ENCODE measurements at regions not wholly inside any gene's neighbourhood (a gene's known extent, or its start where the extent isn't known, plus 50 kb on each side); places are given as distances from the start of the nearest gene placed in this dataset.

DNA sequence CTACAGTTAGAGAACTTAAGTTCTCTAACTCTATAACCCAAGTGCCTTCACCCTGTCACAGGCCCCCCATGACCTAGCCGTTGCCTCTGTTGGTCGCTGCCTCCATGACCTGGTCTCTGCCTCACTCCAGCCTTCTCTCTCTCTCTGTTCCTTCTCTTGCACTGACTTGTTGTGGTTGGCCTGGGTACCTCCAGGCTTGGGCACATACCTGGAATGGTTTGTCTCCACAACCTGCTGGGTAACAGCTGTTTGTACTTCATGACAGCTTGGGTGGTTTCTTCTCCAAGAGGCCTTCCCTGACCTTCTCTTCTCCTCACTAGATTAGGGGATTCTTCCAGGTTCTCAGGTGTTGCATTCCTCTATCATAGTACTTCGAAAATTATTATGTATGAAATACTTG, 371.6 kb upstream of the USP24 start:
- ChIA-PET POLR2A (no interaction called here), CTCF (no interaction called here)
- Histone ChIP-seq H3K27me3 (replicated peaks in 2 of 5; ENCODE audit: control insufficient read depth in 4 of 5, insufficient read depth in 5 of 5, low read length in 4 of 5) (peaks cover 0 to 2% (median 0%) of the 10 kb centered on the region in 5 experiments), H3K27ac (ENCODE audit: insufficient read depth in 1 of 2, low read depth in 1 of 2, low read length in 2 of 2, poor library complexity in 1 of 2, severe bottlenecking in 2 of 2) (no peak overlapping the region), H3K4me1 (ENCODE audit: control extremely low read depth in 1 of 4, control insufficient read depth in 4 of 4, insufficient read depth in 4 of 4, low read length in 3 of 4) (no peaks in the 10 kb centered on the region), H3K9me3 (ENCODE audit: control extremely low read depth in 1 of 5, control insufficient read depth in 4 of 5, insufficient read depth in 2 of 5, low read depth in 1 of 5, low read length in 4 of 5) (no peaks in the 10 kb centered on the region), H3K36me3 (ENCODE audit: control insufficient read depth in 4 of 4, insufficient read depth in 4 of 4, low read length in 3 of 4) (no peaks in the 10 kb centered on the region), H3K4me3 (ENCODE audit: control insufficient read depth in 1 of 7, extremely low read depth in 1 of 7, insufficient read depth in 4 of 7, low read depth in 2 of 7, low read length in 6 of 7) (no peak overlapping the region)
- WGBS (ENCODE audit: insufficient coverage): 100% methylated on average over 2 of the region's 3 CpGs
- no peak for DNase-seq

DNA sequence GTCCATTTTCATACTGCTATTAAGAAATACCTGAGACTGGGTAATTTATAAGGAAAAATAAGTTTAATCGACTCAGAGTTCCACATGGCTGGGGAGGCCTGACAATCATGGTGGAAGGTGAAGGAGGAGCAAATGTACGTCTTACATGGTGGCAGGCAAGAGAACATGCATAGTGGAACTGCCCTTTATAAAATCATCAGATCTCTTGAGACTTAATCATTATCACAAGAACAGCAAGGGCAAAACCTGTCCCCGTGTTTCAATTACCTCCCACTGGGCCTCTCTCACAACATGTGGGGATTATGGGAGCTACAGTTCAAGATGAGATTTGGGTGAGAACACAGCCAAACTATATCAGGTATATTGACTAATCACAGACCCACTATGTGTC, 370.2 kb upstream of the USP24 start:
- Histone ChIP-seq H3K36me3 (ENCODE audit: control insufficient read depth in 4 of 4, insufficient read depth in 4 of 4, low read length in 3 of 4) (no peaks in the 10 kb centered on the region), H3K4me1 (ENCODE audit: control extremely low read depth in 1 of 4, control insufficient read depth in 4 of 4, insufficient read depth in 4 of 4, low read length in 3 of 4) (no peaks in the 10 kb centered on the region), H3K4me3 (ENCODE audit: control insufficient read depth in 1 of 7, extremely low read depth in 1 of 7, insufficient read depth in 4 of 7, low read depth in 2 of 7, low read length in 6 of 7) (no peak overlapping the region), H3K27ac (ENCODE audit: insufficient read depth in 1 of 2, low read depth in 1 of 2, low read length in 2 of 2, poor library complexity in 1 of 2, severe bottlenecking in 2 of 2) (no peak overlapping the region), H3K27me3 (replicated peaks in 2 of 5; ENCODE audit: control insufficient read depth in 4 of 5, insufficient read depth in 5 of 5, low read length in 4 of 5) (peaks cover 0 to 2% (median 0%) of the 10 kb centered on the region in 5 experiments), H3K9me3 (ENCODE audit: control extremely low read depth in 1 of 5, control insufficient read depth in 4 of 5, insufficient read depth in 2 of 5, low read depth in 1 of 5, low read length in 4 of 5) (no peaks in the 10 kb centered on the region)
- ChIA-PET POLR2A (no interaction called here), CTCF (no interaction called here)
- no peak for DNase-seq
- WGBS (ENCODE audit: insufficient coverage): 100% methylated on average over 1 of the region's 3 CpGs

DNA sequence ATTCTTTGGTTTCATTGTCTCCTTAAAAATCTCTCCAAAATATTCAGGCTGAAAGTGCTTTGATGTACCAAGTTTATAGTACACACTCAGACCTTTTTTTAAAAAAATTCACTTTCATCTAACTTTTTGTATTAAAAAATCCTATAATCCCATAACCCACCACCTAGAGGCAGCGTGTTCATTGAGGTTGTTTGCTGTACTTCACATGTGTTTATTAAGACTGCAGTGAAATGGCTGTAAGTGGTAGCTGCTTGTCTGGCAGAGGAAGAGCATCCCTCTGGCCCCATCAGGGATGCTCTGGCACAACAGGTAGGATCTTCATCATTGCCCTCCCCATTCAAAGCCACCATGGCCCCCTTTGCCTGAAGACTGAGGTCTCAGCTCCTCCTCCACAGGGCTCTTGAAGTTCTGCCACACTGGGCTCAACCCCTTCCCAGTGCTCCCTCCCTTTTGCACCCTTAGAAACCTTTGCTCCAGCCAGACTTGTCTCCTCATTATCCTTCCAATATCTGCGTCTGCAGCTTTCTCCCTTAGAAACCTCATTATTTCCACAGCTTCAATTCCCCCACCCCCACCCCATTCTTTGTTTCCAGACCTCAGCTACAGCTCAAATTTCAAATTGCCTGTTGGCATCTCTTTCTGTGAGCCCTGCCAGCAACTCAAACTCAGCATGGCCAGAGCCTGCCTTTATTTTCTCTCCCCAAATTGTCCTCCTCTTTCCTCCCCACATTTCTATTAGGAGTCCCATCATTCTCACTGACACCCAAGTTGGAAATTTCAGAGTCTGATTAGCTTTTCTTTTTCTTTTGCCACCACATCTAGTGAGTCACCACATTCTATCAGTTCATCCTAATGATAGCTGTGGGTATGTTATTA, 369.6 kb upstream of the USP24 start:
- no peaks in the 10 kb centered on the region for H3K9me3 ChIP-seq (ENCODE audit: control extremely low read depth in 1 of 5, control insufficient read depth in 4 of 5, insufficient read depth in 2 of 5, low read depth in 1 of 5, low read length in 4 of 5)
- ChIA-PET POLR2A (no interaction called here), CTCF (no interaction called here)
- H3K36me3 ChIP-seq (ENCODE audit: control insufficient read depth in 4 of 4, insufficient read depth in 4 of 4, low read length in 3 of 4): no peaks in the 10 kb centered on the region
- no peak overlapping the region for H3K4me3 ChIP-seq (ENCODE audit: control insufficient read depth in 1 of 7, extremely low read depth in 1 of 7, insufficient read depth in 4 of 7, low read depth in 2 of 7, low read length in 6 of 7)
- peaks cover 0 to 2% (median 0%) of the 10 kb centered on the region in 5 experiments for H3K27me3 ChIP-seq (replicated peaks in 2 of 5; ENCODE audit: control insufficient read depth in 4 of 5, insufficient read depth in 5 of 5, low read length in 4 of 5)
- peak in 2 of 3 donors; percentile 1 to 2 for DNase-seq
- no peaks in the 10 kb centered on the region for H3K4me1 ChIP-seq (ENCODE audit: control extremely low read depth in 1 of 4, control insufficient read depth in 4 of 4, insufficient read depth in 4 of 4, low read length in 3 of 4)
- H3K27ac ChIP-seq (ENCODE audit: insufficient read depth in 1 of 2, low read depth in 1 of 2, low read length in 2 of 2, poor library complexity in 1 of 2, severe bottlenecking in 2 of 2): no peak overlapping the region
- WGBS (ENCODE audit: insufficient coverage): 91% methylated on average over 1 of the region's 2 CpGs

DNA sequence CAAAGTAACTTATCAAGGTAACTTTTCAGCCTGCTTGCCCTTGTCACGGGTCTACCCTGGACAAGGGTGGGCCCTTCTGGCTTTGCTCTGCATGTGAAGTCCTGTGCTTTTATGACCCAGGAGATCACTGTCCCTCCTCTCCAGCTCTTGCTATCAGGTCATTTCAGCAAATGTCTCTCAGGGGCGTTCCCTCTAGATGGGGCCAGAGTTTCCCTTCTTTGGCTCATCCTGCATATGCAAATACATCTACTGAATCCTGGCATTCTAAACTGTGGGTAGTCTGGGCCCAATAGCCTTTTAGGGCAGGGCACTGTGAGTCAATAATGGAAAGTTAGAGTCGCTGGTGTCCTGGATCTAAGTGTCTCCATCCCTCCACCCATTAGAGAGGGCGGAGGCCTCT, 366.9 kb upstream of the USP24 start:
- no peaks in the 10 kb centered on the region for H3K9me3 ChIP-seq (ENCODE audit: control extremely low read depth in 1 of 5, control insufficient read depth in 4 of 5, insufficient read depth in 2 of 5, low read depth in 1 of 5, low read length in 4 of 5)
- no peaks in the 10 kb centered on the region for H3K36me3 ChIP-seq (ENCODE audit: control insufficient read depth in 4 of 4, insufficient read depth in 4 of 4, low read length in 3 of 4)
- no peaks in the 10 kb centered on the region for H3K4me1 ChIP-seq (ENCODE audit: control extremely low read depth in 1 of 4, control insufficient read depth in 4 of 4, insufficient read depth in 4 of 4, low read length in 3 of 4)
- POLR2A ChIA-PET: no interaction called here
- no peak overlapping the region for H3K4me3 ChIP-seq (ENCODE audit: control insufficient read depth in 1 of 7, extremely low read depth in 1 of 7, insufficient read depth in 4 of 7, low read depth in 2 of 7, low read length in 6 of 7)
- H3K27ac ChIP-seq (ENCODE audit: insufficient read depth in 1 of 2, low read depth in 1 of 2, low read length in 2 of 2, poor library complexity in 1 of 2, severe bottlenecking in 2 of 2): no peak overlapping the region
- DNase-seq: no peak
- CTCF ChIA-PET: no interaction called here
- H3K27me3 ChIP-seq (replicated peaks in 2 of 5; ENCODE audit: control insufficient read depth in 4 of 5, insufficient read depth in 5 of 5, low read length in 4 of 5): peaks cover 0 to 2% (median 0%) of the 10 kb centered on the region in 5 experiments
- 100% methylated on average over 3 of the region's 4 CpGs for WGBS (ENCODE audit: insufficient coverage)

DNA sequence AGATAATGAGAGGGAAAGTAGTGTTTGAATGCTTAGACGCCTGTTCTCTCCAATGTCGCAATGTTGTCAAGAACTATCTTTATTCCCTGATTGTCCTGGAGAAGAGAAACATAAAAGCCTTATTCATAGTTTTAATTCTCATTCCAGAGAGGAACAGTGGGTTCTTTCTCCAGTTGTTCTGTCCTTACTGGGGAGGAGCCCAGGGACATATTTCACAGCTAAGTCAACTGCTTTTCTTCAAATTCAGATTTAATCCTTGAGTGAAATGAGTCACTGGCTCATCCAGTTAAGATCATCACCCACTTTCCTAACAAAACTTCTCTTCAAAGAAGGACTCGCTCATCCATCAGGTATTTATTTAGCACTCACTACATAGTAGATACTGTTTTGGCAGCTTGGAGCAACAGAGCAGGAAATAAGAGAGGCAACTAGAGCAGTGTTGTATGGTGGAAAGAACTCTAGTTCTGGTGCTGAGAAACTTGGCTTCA, 365.7 kb upstream of the USP24 start:
- POLR2A ChIA-PET: no interaction called here
- WGBS (ENCODE audit: insufficient coverage): 100% methylated on average over 1 of the region's 3 CpGs
- Histone ChIP-seq H3K27ac (ENCODE audit: insufficient read depth in 1 of 2, low read depth in 1 of 2, low read length in 2 of 2, poor library complexity in 1 of 2, severe bottlenecking in 2 of 2) (no peak overlapping the region), H3K4me1 (ENCODE audit: control extremely low read depth in 1 of 4, control insufficient read depth in 4 of 4, insufficient read depth in 4 of 4, low read length in 3 of 4) (no peaks in the 10 kb centered on the region), H3K9me3 (ENCODE audit: control extremely low read depth in 1 of 5, control insufficient read depth in 4 of 5, insufficient read depth in 2 of 5, low read depth in 1 of 5, low read length in 4 of 5) (no peaks in the 10 kb centered on the region), H3K27me3 (replicated peaks in 2 of 5; ENCODE audit: control insufficient read depth in 4 of 5, insufficient read depth in 5 of 5, low read length in 4 of 5) (peaks cover 0 to 2% (median 0%) of the 10 kb centered on the region in 5 experiments), H3K36me3 (ENCODE audit: control insufficient read depth in 4 of 4, insufficient read depth in 4 of 4, low read length in 3 of 4) (no peaks in the 10 kb centered on the region), H3K4me3 (ENCODE audit: control insufficient read depth in 1 of 7, extremely low read depth in 1 of 7, insufficient read depth in 4 of 7, low read depth in 2 of 7, low read length in 6 of 7) (no peak overlapping the region)
- CTCF ChIA-PET: no interaction called here
- no peak for DNase-seq

DNA sequence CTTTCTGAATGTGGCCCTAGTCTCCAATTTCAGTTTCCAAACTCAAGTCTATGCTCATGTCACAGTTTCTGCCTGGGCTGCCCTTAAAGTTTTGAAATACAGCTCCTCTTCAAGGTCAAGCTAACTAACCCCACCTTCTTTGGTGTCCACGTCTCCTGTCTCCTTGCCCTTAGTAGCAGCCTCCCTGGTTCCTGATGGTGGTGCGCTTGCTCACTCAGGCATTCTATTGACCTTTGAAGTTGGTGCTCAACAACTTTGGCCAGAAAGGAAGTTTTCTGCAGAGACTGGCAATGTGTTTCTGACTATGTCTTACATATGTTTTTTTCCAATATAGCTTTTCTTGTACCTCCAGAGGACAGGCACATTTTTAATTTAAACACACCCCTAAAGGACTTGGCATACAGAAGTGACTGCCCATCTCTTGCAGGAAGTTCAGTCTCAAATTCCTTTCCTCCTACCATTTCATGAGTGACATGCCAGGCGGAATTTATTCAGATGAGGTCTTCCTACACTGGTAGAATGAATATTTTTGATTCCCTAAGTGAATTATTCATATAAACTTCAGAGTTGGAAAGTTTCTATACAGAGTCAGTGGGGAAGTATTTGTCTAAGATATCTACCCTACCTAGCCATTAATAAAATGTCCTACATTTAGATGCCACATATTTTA, 364.3 kb upstream of the USP24 start:
- H3K4me3 ChIP-seq (ENCODE audit: control insufficient read depth in 1 of 7, extremely low read depth in 1 of 7, insufficient read depth in 4 of 7, low read depth in 2 of 7, low read length in 6 of 7): no peak overlapping the region
- no peak overlapping the region for H3K27ac ChIP-seq (ENCODE audit: insufficient read depth in 1 of 2, low read depth in 1 of 2, low read length in 2 of 2, poor library complexity in 1 of 2, severe bottlenecking in 2 of 2)
- WGBS (ENCODE audit: insufficient coverage): 85% methylated on average over 2 of the region's 3 CpGs
- ChIA-PET CTCF (no interaction called here), POLR2A (no interaction called here)
- H3K9me3 ChIP-seq (ENCODE audit: control extremely low read depth in 1 of 5, control insufficient read depth in 4 of 5, insufficient read depth in 2 of 5, low read depth in 1 of 5, low read length in 4 of 5): no peaks in the 10 kb centered on the region
- no peak for DNase-seq
- H3K36me3 ChIP-seq (ENCODE audit: control insufficient read depth in 4 of 4, insufficient read depth in 4 of 4, low read length in 3 of 4): no peaks in the 10 kb centered on the region
- H3K4me1 ChIP-seq (ENCODE audit: control extremely low read depth in 1 of 4, control insufficient read depth in 4 of 4, insufficient read depth in 4 of 4, low read length in 3 of 4): no peaks in the 10 kb centered on the region
- peaks cover 0 to 3% (median 0%) of the 10 kb centered on the region in 5 experiments for H3K27me3 ChIP-seq (replicated peaks in 2 of 5; ENCODE audit: control insufficient read depth in 4 of 5, insufficient read depth in 5 of 5, low read length in 4 of 5)

DNA sequence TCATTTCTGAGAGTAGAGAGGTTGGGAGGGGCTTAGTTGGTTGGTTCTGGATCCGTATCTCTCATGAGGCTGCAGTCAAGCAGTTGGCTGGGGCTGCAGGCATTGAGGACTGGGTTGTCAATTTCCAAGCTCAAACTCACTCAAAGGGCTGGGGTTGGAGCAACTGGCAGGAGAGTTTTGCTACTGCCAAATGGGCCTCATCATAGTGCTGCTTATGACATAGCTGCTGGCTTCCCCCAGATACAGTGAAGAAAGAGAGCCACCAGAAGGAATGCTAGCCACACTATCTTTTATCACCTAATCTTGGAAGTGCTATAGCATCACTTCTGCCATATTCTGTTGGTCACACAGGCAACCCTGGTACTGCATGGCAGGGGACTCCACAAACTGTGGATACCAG, 363.5 kb upstream of the USP24 start:
- CTCF ChIA-PET: no interaction called here
- POLR2A ChIA-PET: no interaction called here
- H3K9me3 ChIP-seq (ENCODE audit: control extremely low read depth in 1 of 5, control insufficient read depth in 4 of 5, insufficient read depth in 2 of 5, low read depth in 1 of 5, low read length in 4 of 5): no peaks in the 10 kb centered on the region
- no peak for DNase-seq
- 83% methylated on average over 1 of the region's 1 CpG for WGBS (ENCODE audit: insufficient coverage)
- no peaks in the 10 kb centered on the region for H3K36me3 ChIP-seq (ENCODE audit: control insufficient read depth in 4 of 4, insufficient read depth in 4 of 4, low read length in 3 of 4)
- no peaks in the 10 kb centered on the region for H3K4me1 ChIP-seq (ENCODE audit: control extremely low read depth in 1 of 4, control insufficient read depth in 4 of 4, insufficient read depth in 4 of 4, low read length in 3 of 4)
- H3K27ac ChIP-seq (ENCODE audit: insufficient read depth in 1 of 2, low read depth in 1 of 2, low read length in 2 of 2, poor library complexity in 1 of 2, severe bottlenecking in 2 of 2): no peak overlapping the region
- no peak overlapping the region for H3K4me3 ChIP-seq (ENCODE audit: control insufficient read depth in 1 of 7, extremely low read depth in 1 of 7, insufficient read depth in 4 of 7, low read depth in 2 of 7, low read length in 6 of 7)
- H3K27me3 ChIP-seq (replicated peaks in 2 of 5; ENCODE audit: control insufficient read depth in 4 of 5, insufficient read depth in 5 of 5, low read length in 4 of 5): peaks cover 0 to 1% (median 0%) of the 10 kb centered on the region in 5 experiments

All from common myeloid progenitor, CD34-positive (primary cell).